ENCODE measurements at regions not wholly inside any gene's neighbourhood (a gene's known extent, or its start where the extent isn't known, plus 50 kb on each side); places are given as distances from the start of the nearest gene placed in this dataset.

GRCh38 chr4:123867910-123868587 is 471.5 kb downstream of the SPRY1 start:
- Histone ChIP-seq H3K4me2 (no peak overlapping the region), H4K20me1 (ENCODE audit: insufficient read depth) (no peaks in the 10 kb centered on the region), H3K9me2 (no peaks in the 10 kb centered on the region), H3K36me3 (replicated peaks in 1 of 2; ENCODE audit: control insufficient read depth in 1 of 2, insufficient read depth in 2 of 2, low read length in 1 of 2) (no peaks in the 10 kb centered on the region), H3K27ac (ENCODE audit: low read depth in 2 of 2, low read length in 1 of 2) (no peak overlapping the region), H3K79me2 (ENCODE audit: insufficient read depth) (no peaks in the 10 kb centered on the region), H3K4me3 (ENCODE audit: low read depth in 2 of 2, low read length in 1 of 2) (no peak overlapping the region), H3K27me3 (ENCODE audit: insufficient read depth) (no peaks in the 10 kb centered on the region), H3K4me1 (ENCODE audit: control insufficient read depth in 1 of 2, insufficient read depth in 2 of 2, low read depth in 1 of 2, low read length in 1 of 2) (no peaks in the 10 kb centered on the region; a peak in 1 of 4 replicates), H3K9me3 (no peaks in the 10 kb centered on the region), H3K9ac (no peak overlapping the region), H2AFZ (ENCODE audit: low read depth) (no peak overlapping the region), H3F3A (replicated peaks; ENCODE audit: insufficient read depth) (no peaks in the 10 kb centered on the region)
- TF ChIP-seq FOXM1 (IDR thresholded peaks at IDR 0.05; ENCODE audit: low read depth) (no peak), RCOR1 (IDR thresholded peaks at IDR 0.05; ENCODE audit: low read length) (no peak), EZH2phosphoT487 (IDR thresholded peaks at IDR 0.05; ENCODE audit: borderline replicate concordance, low read depth) (no peak), POLR2AphosphoS5 (IDR thresholded peaks at IDR 0.05; ENCODE audit: low read depth, low read length) (no peak), JUND (IDR thresholded peaks at IDR 0.05) (no peak), CHD2 (IDR thresholded peaks at IDR 0.05; ENCODE audit: low read length, partially characterized antibody) (no peak), NRF1 (IDR thresholded peaks at IDR 0.05; ENCODE audit: low read depth, low read length) (no peak), REST (IDR thresholded peaks at IDR 0.05; ENCODE audit: low read depth, low read length) (no peak), RAD21 (IDR thresholded peaks at IDR 0.05; ENCODE audit: low read length) (no peak)
- ChIA-PET CTCF (no interaction called here), POLR2A (no interaction called here)
- DNase-seq: no peak

- CTCF ChIA-PET: no interaction called here
These were observed 473.0 kb downstream of the SPRY1 start for GRCh38 chr4:123869286-123870215.

More at GRCh38 chr4:123869286-123870215, 473.0 kb downstream of the SPRY1 start:
- Histone ChIP-seq H3K4me1 (ENCODE audit: control insufficient read depth in 1 of 2, insufficient read depth in 2 of 2, low read depth in 1 of 2, low read length in 1 of 2) (peaks cover 0 to 2% of the 10 kb centered on the region in 2 experiments; a peak in 1 of 4 replicates), H3K4me2 (no peak overlapping the region), H3K4me3 (ENCODE audit: low read depth in 2 of 2, low read length in 1 of 2) (no peak overlapping the region), H3F3A (replicated peaks; ENCODE audit: insufficient read depth) (no peaks in the 10 kb centered on the region), H4K20me1 (ENCODE audit: insufficient read depth) (no peaks in the 10 kb centered on the region), H3K27me3 (ENCODE audit: insufficient read depth) (no peaks in the 10 kb centered on the region), H3K9me2 (no peaks in the 10 kb centered on the region), H3K36me3 (replicated peaks in 1 of 2; ENCODE audit: control insufficient read depth in 1 of 2, insufficient read depth in 2 of 2, low read length in 1 of 2) (no peaks in the 10 kb centered on the region), H3K9ac (no peak overlapping the region), H3K79me2 (ENCODE audit: insufficient read depth) (no peaks in the 10 kb centered on the region), H3K27ac (ENCODE audit: low read depth in 2 of 2, low read length in 1 of 2) (no peak overlapping the region), H2AFZ (ENCODE audit: low read depth) (no peak overlapping the region), H3K9me3 (no peaks in the 10 kb centered on the region)
- TF ChIP-seq TEAD4 (IDR thresholded peaks at IDR 0.05; ENCODE audit: borderline replicate concordance, insufficient read depth): no peak
- no peak for TF ChIP-seq FOSL2 (IDR thresholded peaks at IDR 0.05; ENCODE audit: borderline replicate concordance, low read depth)
- TF ChIP-seq SMC3 (IDR thresholded peaks at IDR 0.05; ENCODE audit: low read depth, low read length): no peak
- TF ChIP-seq TCF12 (IDR thresholded peaks at IDR 0.05): no peak
- no peak for TF ChIP-seq NFIC (IDR thresholded peaks at IDR 0.05; ENCODE audit: borderline replicate concordance)
- TF ChIP-seq REST (IDR thresholded peaks at IDR 0.05; ENCODE audit: low read depth, low read length): no peak
- no peak for TF ChIP-seq NRF1 (IDR thresholded peaks at IDR 0.05; ENCODE audit: low read depth, low read length)
- no peak for TF ChIP-seq USF2 (IDR thresholded peaks at IDR 0.05; ENCODE audit: borderline replicate concordance, low read depth, low read length)
- no peak for TF ChIP-seq CHD2 (IDR thresholded peaks at IDR 0.05; ENCODE audit: low read length, partially characterized antibody)
- DNase-seq: no peak
- WGBS (ENCODE audit: low lambda C conversion rate): 92% methylated on average over 3 of the region's 3 CpGs
- POLR2A ChIA-PET: no interaction called here

Data from SK-N-SH (cell line).